ENCODE measurements at regions not wholly inside any gene's neighbourhood (a gene's known extent, or its start where the extent isn't known, plus 50 kb on each side); places are given as distances from the start of the nearest gene placed in this dataset.

GRCh38 chr4:85391589-85392410 is 83.2 kb upstream of the ARHGAP24 start:
- Histone ChIP-seq H2BK20ac (ENCODE audit: low read depth, low read length, poor library complexity, severe bottlenecking) (no peak overlapping the region), H3K27me3 (ENCODE audit: insufficient read depth, low read length) (no peaks in the 10 kb centered on the region), H2AFZ (ENCODE audit: low read length) (no peak overlapping the region), H2AK5ac (ENCODE audit: insufficient read length, low read length) (no peak overlapping the region), H3T11ph (ENCODE audit: low read length) (no peak overlapping the region), H3K9ac (ENCODE audit: extremely low read depth, insufficient read length, low read length) (no peak overlapping the region), H4K5ac (ENCODE audit: insufficient read length, low read depth, low read length) (no peak overlapping the region), H2BK12ac (ENCODE audit: insufficient read length, low read depth, low read length) (no peak overlapping the region), H3K79me2 (ENCODE audit: insufficient read depth, low read length) (no peaks in the 10 kb centered on the region), H3K56ac (ENCODE audit: insufficient read length, low read depth, low read length) (no peak overlapping the region), H3K4ac (ENCODE audit: low read depth, low read length) (no peak overlapping the region), H3K18ac (ENCODE audit: insufficient read length, low read depth, low read length) (no peak overlapping the region), H3K9me3 (ENCODE audit: control insufficient read depth, low read depth, low read length) (no peaks in the 10 kb centered on the region), H2BK5ac (ENCODE audit: insufficient read length, low read length) (no peak overlapping the region), H3K23ac (ENCODE audit: insufficient read length, low read depth, low read length) (no peak overlapping the region), H3K79me1 (ENCODE audit: insufficient read depth, low read depth, low read length, poor library complexity, severe bottlenecking) (no peaks in the 10 kb centered on the region), H3K27ac (ENCODE audit: insufficient read length, low read depth, low read length) (no peak overlapping the region), H2BK15ac (ENCODE audit: low read depth, low read length) (no peak overlapping the region), H4K8ac (replicated peaks; ENCODE audit: insufficient read length, low read depth, low read length) (no peak overlapping the region), H2BK120ac (ENCODE audit: low read depth, low read length, poor library complexity, severe bottlenecking) (no peak overlapping the region), H3K14ac (ENCODE audit: insufficient read depth, low read length) (no peak overlapping the region), H3K23me2 (ENCODE audit: insufficient read length, low read depth, low read length, poor library complexity, severe bottlenecking) (no peaks in the 10 kb centered on the region), H4K91ac (ENCODE audit: insufficient read length, low read depth, low read length) (no peak overlapping the region), H3K4me1 (ENCODE audit: insufficient read depth, low read length) (no peaks in the 10 kb centered on the region), H4K20me1 (ENCODE audit: control insufficient read depth, insufficient read depth, insufficient read length) (no peaks in the 10 kb centered on the region), H3K4me2 (ENCODE audit: insufficient read depth, insufficient read length, low read length) (no peak overlapping the region)
- H3K27ac Mint-ChIP-seq = no peak overlapping the region
- no peak for DNase-seq
- H3K9me3 Mint-ChIP-seq = peaks cover 3% of the 10 kb centered on the region in 2 experiments; a peak in 4 of 5 replicates
- TF ChIP-seq CTCF (conservative IDR thresholded peaks at IDR 0.05) = no peak
- H3K4me1 Mint-ChIP-seq = no peaks in the 10 kb centered on the region
- H3K36me3 Mint-ChIP-seq (ENCODE audit: insufficient read depth in 1 of 3, low read depth in 3 of 3) = peaks cover 0 to 5% (median 0%) of the 10 kb centered on the region in 3 experiments; a peak in 2 of 7 replicates
- no CpG with 5 or more reads among the region's 4 CpGs for WGBS (ENCODE audit: extremely low coverage, insufficient read length, low lambda C conversion rate)
- no peak overlapping the region for H3K4me3 Mint-ChIP-seq
- no peaks in the 10 kb centered on the region for H3K27me3 Mint-ChIP-seq (ENCODE audit: low read depth)

All from H9 (cell line).